Kidney (tissue), 13 donors: ENCODE measurements at regions not wholly inside any gene's neighbourhood (a gene's known extent, or its start where the extent isn't known, plus 50 kb on each side); places are given as distances from the start of the nearest gene placed in this dataset.

Source experiments
- DNase-seq, 5 donors: peaks; one replicate each; pipeline ENCODE4 v3.0.0-alpha.2; 2013 to 2020
- FAIRE-seq: peaks from 2 replicates; lab custom pipeline; 2012; peaks lifted over from hg19 to GRCh38; lab: Jason Lieb, UNC
- H3K27ac ChIP-seq, 2 donors: one replicate each; pipeline ENCODE4 v1.7.0; 2013; ENCODE audit warnings: low read depth in 2 of 2, low read length in 2 of 2, inconsistent platforms in 1 of 2
- H3K27me3 ChIP-seq: one replicate; pipeline ENCODE4 v1.7.1; 2013; ENCODE audit warnings: low read length, inconsistent platforms; ENCODE audit not compliant: control insufficient read depth, insufficient read depth
- H3K36me3 ChIP-seq, 3 donors: one replicate each; pipeline versions ENCODE4 v1.7.0 to v1.7.1; 2013; ENCODE audit warnings: low read length in 3 of 3, control low read depth in 1 of 3, inconsistent platforms in 1 of 3; ENCODE audit not compliant: insufficient read depth in 3 of 3, control insufficient read depth in 2 of 3
- H3K4me1 ChIP-seq, 3 donors: one replicate each; pipeline versions ENCODE4 v1.7.0 to v1.7.1; 2013; ENCODE audit warnings: low read length in 3 of 3, inconsistent platforms in 1 of 3, low read depth in 1 of 3; ENCODE audit not compliant: control insufficient read depth in 2 of 3, insufficient read depth in 2 of 3
- H3K4me3 ChIP-seq, 3 donors: one replicate each; pipeline versions ENCODE4 v1.7.0 to v1.8.1; 2013; ENCODE audit warnings: low read length in 3 of 3, control low read depth in 1 of 3, inconsistent platforms in 1 of 3
- H3K9ac ChIP-seq, 3 donors: one replicate each; pipeline versions ENCODE4 v1.7.0 to v1.7.1; 2013; ENCODE audit warnings: low read length in 3 of 3, control low read depth in 1 of 3, inconsistent platforms in 1 of 3
- H3K9me3 ChIP-seq, 3 donors: one replicate each; pipeline versions ENCODE4 v1.7.0 to v1.7.1; 2013; ENCODE audit warnings: low read length in 3 of 3, control low read depth in 1 of 3, inconsistent platforms in 1 of 3; ENCODE audit not compliant: control insufficient read depth in 2 of 3, insufficient read depth in 1 of 3
- intact Hi-C: fragments of 100-400 bp; cut with DNase I; formaldehyde crosslinking; loops from one replicate; pipeline ENCODE4 v1.11.1; 2022
- TF ChIP-seq, protein P1 (sequence below): IDR thresholded peaks from 3 replicates; pipeline ENCODE4 v1.5.1; 2012; ENCODE audit warnings: mild to moderate bottlenecking, moderate library complexity, borderline replicate concordance; ENCODE audit not compliant: insufficient read depth; ENCODE audit errors: extremely low read depth
- donor health status: control.
- donor health status: control.
- donor health status: control.
- donor health status: control.
- donor health status: control.
- donor health status: DM: yes; HTN: yes; CAD: no.
- donor health status: Normal renal cell carcinoma (clear cell type).

DNA sequence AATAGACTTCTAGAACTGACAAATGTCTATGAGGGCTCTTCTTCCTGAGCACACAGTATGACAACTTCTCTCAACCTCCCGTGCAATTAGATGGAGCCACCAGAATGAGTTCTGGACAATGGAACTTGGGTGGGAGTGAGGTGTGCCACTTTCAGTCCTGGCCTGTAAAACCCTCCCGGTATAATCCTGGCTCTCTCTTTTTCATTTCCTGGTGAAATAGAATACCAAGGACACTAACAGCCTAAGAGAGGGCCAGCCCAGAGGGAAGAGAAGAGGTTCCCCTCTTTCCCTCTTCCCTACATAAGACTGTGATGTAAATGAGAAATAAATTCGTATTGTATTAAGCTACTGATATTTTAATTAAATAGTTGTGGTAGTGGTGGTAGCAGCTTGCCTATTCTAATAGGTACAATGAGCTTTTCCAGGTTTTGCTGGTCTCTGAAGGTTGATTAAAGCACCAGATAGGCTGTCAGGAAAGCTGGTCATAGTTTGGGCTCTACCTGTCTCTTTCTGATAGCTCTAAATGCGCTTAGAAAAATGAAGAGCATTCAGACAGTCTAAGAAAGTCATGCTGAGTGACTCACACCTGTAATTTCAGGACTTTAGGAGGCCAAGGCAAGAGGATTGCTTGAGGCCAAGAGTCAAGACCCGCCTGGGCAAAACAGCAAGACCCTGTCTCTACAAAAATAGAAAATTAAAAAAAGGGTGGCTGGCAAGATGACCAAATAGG, 108.6 kb upstream of the ZNF644 start:
- no peaks in the 10 kb centered on the region for H3K4me1 ChIP-seq
- H3K9ac ChIP-seq, result no peak overlapping the region
- TF ChIP-seq, protein P1, sequence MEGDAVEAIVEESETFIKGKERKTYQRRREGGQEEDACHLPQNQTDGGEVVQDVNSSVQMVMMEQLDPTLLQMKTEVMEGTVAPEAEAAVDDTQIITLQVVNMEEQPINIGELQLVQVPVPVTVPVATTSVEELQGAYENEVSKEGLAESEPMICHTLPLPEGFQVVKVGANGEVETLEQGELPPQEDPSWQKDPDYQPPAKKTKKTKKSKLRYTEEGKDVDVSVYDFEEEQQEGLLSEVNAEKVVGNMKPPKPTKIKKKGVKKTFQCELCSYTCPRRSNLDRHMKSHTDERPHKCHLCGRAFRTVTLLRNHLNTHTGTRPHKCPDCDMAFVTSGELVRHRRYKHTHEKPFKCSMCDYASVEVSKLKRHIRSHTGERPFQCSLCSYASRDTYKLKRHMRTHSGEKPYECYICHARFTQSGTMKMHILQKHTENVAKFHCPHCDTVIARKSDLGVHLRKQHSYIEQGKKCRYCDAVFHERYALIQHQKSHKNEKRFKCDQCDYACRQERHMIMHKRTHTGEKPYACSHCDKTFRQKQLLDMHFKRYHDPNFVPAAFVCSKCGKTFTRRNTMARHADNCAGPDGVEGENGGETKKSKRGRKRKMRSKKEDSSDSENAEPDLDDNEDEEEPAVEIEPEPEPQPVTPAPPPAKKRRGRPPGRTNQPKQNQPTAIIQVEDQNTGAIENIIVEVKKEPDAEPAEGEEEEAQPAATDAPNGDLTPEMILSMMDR, result no peak
- H3K27me3 ChIP-seq, result no peaks in the 10 kb centered on the region
- H3K27ac ChIP-seq, result no peak overlapping the region
- DNase-seq, result no peak
- no peaks in the 10 kb centered on the region for H3K36me3 ChIP-seq
- intact Hi-C loops, result no loop called here
- no peak for FAIRE-seq
- no peak overlapping the region for H3K4me3 ChIP-seq
- H3K9me3 ChIP-seq, result no peaks in the 10 kb centered on the region

DNA sequence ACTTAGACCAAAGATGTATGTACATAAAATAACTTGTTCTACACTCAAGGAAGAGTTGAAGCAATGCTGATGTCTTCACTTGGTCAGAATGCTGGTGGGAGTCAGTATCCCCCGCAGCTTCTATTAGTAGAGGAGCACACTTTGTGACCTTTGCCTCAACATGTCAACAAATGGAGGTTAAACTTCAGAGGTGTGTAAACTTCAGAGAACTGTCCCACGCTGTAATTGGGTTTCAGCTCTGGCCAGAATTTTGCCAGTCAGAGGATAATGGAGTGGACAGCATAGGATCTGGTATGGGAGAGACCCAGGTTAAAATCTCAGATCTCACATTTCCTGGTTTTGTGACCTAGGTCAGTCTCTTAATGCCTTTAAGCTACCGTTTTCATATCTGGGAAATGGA, 107.6 kb upstream of the ZNF644 start:
- H3K9ac ChIP-seq, result no peak overlapping the region
- FAIRE-seq, result no peak
- DNase-seq, result no peak
- H3K4me3 ChIP-seq, result no peak overlapping the region
- no peaks in the 10 kb centered on the region for H3K9me3 ChIP-seq
- intact Hi-C loops, result no loop called here
- TF ChIP-seq, protein P1, result no peak
- no peaks in the 10 kb centered on the region for H3K4me1 ChIP-seq
- H3K27ac ChIP-seq, result no peak overlapping the region
- H3K27me3 ChIP-seq, result no peaks in the 10 kb centered on the region
- no peaks in the 10 kb centered on the region for H3K36me3 ChIP-seq

DNA sequence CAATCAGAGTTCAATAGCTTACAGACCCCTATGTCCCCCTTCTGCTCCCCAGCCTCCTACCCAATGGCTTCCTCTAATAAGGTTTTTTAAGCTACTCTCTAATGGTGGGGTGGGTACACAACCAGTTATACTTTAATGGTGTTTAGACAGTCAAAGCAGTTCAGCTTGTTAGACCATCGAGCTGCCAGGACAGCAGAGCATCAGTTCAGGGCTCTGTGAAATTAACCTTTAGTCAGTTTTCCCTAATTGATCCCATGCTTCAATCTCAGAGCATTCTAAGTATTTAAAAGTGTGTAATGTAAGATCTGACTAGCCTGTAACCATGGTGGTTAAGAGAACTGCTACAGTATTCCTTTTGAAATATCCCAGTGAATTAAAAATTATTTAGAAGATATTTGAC, 107.2 kb upstream of the ZNF644 start:
- no peaks in the 10 kb centered on the region for H3K9me3 ChIP-seq
- intact Hi-C loops, result no loop called here
- no peak for DNase-seq
- TF ChIP-seq, protein P1, result no peak
- H3K9ac ChIP-seq, result no peak overlapping the region
- H3K4me1 ChIP-seq, result no peaks in the 10 kb centered on the region
- no peak overlapping the region for H3K27ac ChIP-seq
- no peaks in the 10 kb centered on the region for H3K27me3 ChIP-seq
- FAIRE-seq, result no peak
- H3K4me3 ChIP-seq, result no peak overlapping the region
- H3K36me3 ChIP-seq, result no peaks in the 10 kb centered on the region
